Endothelial cell of umbilical vein (primary cell): ENCODE measurements at regions not wholly inside any gene's neighbourhood (a gene's known extent, or its start where the extent isn't known, plus 50 kb on each side); places are given as distances from the start of the nearest gene placed in this dataset.

Experiments used
- EZH2 ChIP-seq: IDR thresholded peaks from 2 replicates; pipeline ENCODE4 v1.6.1; 2012; ENCODE audit warnings: borderline replicate concordance, low read depth, mild to moderate bottlenecking, moderate library complexity, low read length, inconsistent platforms; ENCODE audit not compliant: severe bottlenecking
- MYC ChIP-seq: IDR thresholded peaks from one replicate; pipeline ENCODE4 v1.6.1; 2011; ENCODE audit warnings: mild to moderate bottlenecking, low read depth, low read length
- POLR2A ChIP-seq: IDR thresholded peaks from 2 replicates; pipeline ENCODE4 v1.6.1; 2012; ENCODE audit warnings: low read depth, mild to moderate bottlenecking, control low read depth, low read length
- POLR2AphosphoS5 ChIP-seq: IDR thresholded peaks from 2 replicates; pipeline ENCODE4 v1.6.1; 2012; ENCODE audit warnings: low read depth, mild to moderate bottlenecking, control low read depth, low read length, moderate library complexity; ENCODE audit not compliant: insufficient read depth
- TF ChIP-seq, protein P1 (sequence below), 2 donors: IDR thresholded peaks; 1 replicate in 1 of 2; 2 replicates in 1 of 2; pipeline ENCODE4 v1.5.1; 2011; ENCODE audit warnings: low read length in 2 of 2, mild to moderate bottlenecking in 2 of 2, moderate library complexity in 2 of 2, control low read depth in 1 of 2, inconsistent platforms in 1 of 2, low read depth in 1 of 2; ENCODE audit not compliant: insufficient read depth in 1 of 2; ENCODE audit errors: extremely low read depth in 1 of 2
- TF ChIP-seq, protein P2 (sequence below): IDR thresholded peaks from 2 replicates; pipeline ENCODE4 v1.6.1; 2011; ENCODE audit not compliant: insufficient read depth, insufficient read length

DNA sequence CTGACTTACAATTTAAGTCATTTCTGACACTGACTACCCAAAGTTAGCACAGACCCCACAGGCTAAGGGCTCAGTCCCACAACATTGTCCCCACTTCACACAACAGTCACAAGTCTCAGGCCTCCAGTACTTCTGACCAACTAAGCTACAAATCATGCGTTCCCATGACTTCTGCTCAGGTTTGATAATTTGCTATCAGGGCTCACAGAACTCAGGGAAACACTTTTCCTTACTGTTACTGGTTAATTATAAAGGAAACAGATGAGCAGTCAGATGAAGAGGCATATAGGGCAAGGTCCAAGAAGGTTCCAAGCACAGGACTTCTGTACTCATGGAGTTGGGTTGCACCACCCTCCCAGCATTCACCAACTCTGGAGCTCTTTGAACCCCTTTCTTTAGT, 151.2 kb upstream of the TNR start:
- TF ChIP-seq, protein P1, sequence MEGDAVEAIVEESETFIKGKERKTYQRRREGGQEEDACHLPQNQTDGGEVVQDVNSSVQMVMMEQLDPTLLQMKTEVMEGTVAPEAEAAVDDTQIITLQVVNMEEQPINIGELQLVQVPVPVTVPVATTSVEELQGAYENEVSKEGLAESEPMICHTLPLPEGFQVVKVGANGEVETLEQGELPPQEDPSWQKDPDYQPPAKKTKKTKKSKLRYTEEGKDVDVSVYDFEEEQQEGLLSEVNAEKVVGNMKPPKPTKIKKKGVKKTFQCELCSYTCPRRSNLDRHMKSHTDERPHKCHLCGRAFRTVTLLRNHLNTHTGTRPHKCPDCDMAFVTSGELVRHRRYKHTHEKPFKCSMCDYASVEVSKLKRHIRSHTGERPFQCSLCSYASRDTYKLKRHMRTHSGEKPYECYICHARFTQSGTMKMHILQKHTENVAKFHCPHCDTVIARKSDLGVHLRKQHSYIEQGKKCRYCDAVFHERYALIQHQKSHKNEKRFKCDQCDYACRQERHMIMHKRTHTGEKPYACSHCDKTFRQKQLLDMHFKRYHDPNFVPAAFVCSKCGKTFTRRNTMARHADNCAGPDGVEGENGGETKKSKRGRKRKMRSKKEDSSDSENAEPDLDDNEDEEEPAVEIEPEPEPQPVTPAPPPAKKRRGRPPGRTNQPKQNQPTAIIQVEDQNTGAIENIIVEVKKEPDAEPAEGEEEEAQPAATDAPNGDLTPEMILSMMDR (IDR thresholded peaks at IDR 0.05; ENCODE audit: extremely low read depth in 1 of 2, insufficient read depth in 1 of 2, low read depth in 1 of 2, low read length in 2 of 2): no peak
- TF ChIP-seq EZH2: no peak
- no peak for TF ChIP-seq POLR2AphosphoS5
- no peak for TF ChIP-seq POLR2A
- no peak for TF ChIP-seq MYC
- TF ChIP-seq, protein P2, sequence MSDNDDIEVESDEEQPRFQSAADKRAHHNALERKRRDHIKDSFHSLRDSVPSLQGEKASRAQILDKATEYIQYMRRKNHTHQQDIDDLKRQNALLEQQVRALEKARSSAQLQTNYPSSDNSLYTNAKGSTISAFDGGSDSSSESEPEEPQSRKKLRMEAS: no peak
